ENCODE measurements at regions not wholly inside any gene's neighbourhood (a gene's known extent, or its start where the extent isn't known, plus 50 kb on each side); places are given as distances from the start of the nearest gene placed in this dataset.

- TF ChIP-seq CTCF (IDR thresholded peaks at IDR 0.05; ENCODE audit: low read depth, low read length, missing input control) (no peak), ZBTB33 (IDR thresholded peaks at IDR 0.05) (no peak), NR2F2 (IDR thresholded peaks at IDR 0.05) (no peak), REST (IDR thresholded peaks at IDR 0.05) (no peak), TAF1 (conservative IDR thresholded peaks at IDR 0.05) (no peak), JUND (IDR thresholded peaks at IDR 0.05) (no peak), GABPA (IDR thresholded peaks at IDR 0.05 in 1 of 2, conservative IDR thresholded peaks at IDR 0.05 in 1 of 2) (no peak), YY1 (IDR thresholded peaks at IDR 0.05) (no peak), RAD21 (IDR thresholded peaks at IDR 0.05) (no peak)
Measured at GRCh38 chr20:26277339-26277738, 580.7 kb upstream of the ZNF337 start.
